Keratinocyte (primary cell): ENCODE measurements at regions not wholly inside any gene's neighbourhood (a gene's known extent, or its start where the extent isn't known, plus 50 kb on each side); places are given as distances from the start of the nearest gene placed in this dataset.
A peak's percentile ranks its signal among the peaks of the same experiment; 100 is the strongest.

Source experiments
- DNase-seq: peaks from one replicate; pipeline ENCODE4 v3.0.0-alpha.2; 2011; ENCODE audit warnings: low read depth, missing footprints, low spot score
- FAIRE-seq: peaks from 2 replicates; lab custom pipeline; 2011; peaks lifted over from hg19 to GRCh38; lab: Jason Lieb, UNC
- H2AFZ ChIP-seq: 2 replicates; pipeline ENCODE4 v1.6.0; 2012; ENCODE audit warnings: low read length, control low read depth, inconsistent platforms; ENCODE audit not compliant: control insufficient read depth
- H3K27ac ChIP-seq: 2 replicates; pipeline ENCODE4 v1.5.1; 2011; ENCODE audit warnings: low read length; ENCODE audit not compliant: control insufficient read depth, insufficient read depth
- H3K27me3 ChIP-seq: 3 replicates; pipeline ENCODE4 v1.6.0; 2011; ENCODE audit warnings: low read length; ENCODE audit not compliant: control insufficient read depth, insufficient read depth; ENCODE audit errors: extremely low read depth
- H3K36me3 ChIP-seq, 2 experiments: 2 replicates in 1 of 2; 3 replicates in 1 of 2; pipeline ENCODE4 v1.5.1; 2011; ENCODE audit warnings: low read length in 2 of 2, mild to moderate bottlenecking in 1 of 2; ENCODE audit not compliant: control insufficient read depth in 2 of 2, insufficient read depth in 2 of 2; ENCODE audit errors: extremely low read depth in 1 of 2
- H3K4me1 ChIP-seq: 3 replicates; pipeline ENCODE4 v1.5.1; 2011; ENCODE audit warnings: low read length; ENCODE audit not compliant: control insufficient read depth, insufficient read depth; ENCODE audit errors: extremely low read depth
- H3K4me2 ChIP-seq: 3 replicates; pipeline ENCODE4 v1.6.0; 2011; ENCODE audit warnings: low read depth, low read length; ENCODE audit not compliant: control insufficient read depth, insufficient read depth; ENCODE audit errors: extremely low read depth
- H3K4me3 ChIP-seq, 3 experiments: fragments of 200-600 bp in 1 of 3; sonication (generic) in 1 of 3; 2 replicates in 2 of 3; 3 replicates in 1 of 3; pipeline ENCODE4 v1.5.1; 2011 to 2016; ENCODE audit warnings: low read length in 3 of 3, mild to moderate bottlenecking in 3 of 3, control low read depth in 2 of 3, inconsistent platforms in 1 of 3, low read depth in 1 of 3, mixed read lengths in 1 of 3, mixed run types in 1 of 3, moderate library complexity in 1 of 3; ENCODE audit not compliant: control insufficient read depth in 2 of 3, insufficient read depth in 2 of 3; ENCODE audit errors: extremely low read depth in 1 of 3
- H3K79me2 ChIP-seq: 2 replicates; pipeline ENCODE4 v1.6.0; 2012; ENCODE audit warnings: low read length; ENCODE audit not compliant: control insufficient read depth, insufficient read depth
- H3K9ac ChIP-seq: 3 replicates; pipeline ENCODE4 v1.6.0; 2011; ENCODE audit warnings: low read length; ENCODE audit not compliant: control insufficient read depth, insufficient read depth; ENCODE audit errors: extremely low read depth
- H3K9me1 ChIP-seq: 3 replicates; pipeline ENCODE4 v1.6.0; 2011; ENCODE audit warnings: low read length; ENCODE audit not compliant: control insufficient read depth, insufficient read depth; ENCODE audit errors: extremely low read depth
- H3K9me3 ChIP-seq: 2 replicates; pipeline ENCODE4 v1.5.1; 2012; ENCODE audit warnings: low read depth, low read length; ENCODE audit not compliant: control insufficient read depth
- H4K20me1 ChIP-seq: 3 replicates; pipeline ENCODE4 v1.6.0; 2011; ENCODE audit warnings: low read length; ENCODE audit not compliant: control insufficient read depth, insufficient read depth; ENCODE audit errors: extremely low read depth
- EZH2 ChIP-seq: IDR thresholded peaks from one replicate; pipeline ENCODE4 v1.6.1; 2012; ENCODE audit warnings: inconsistent platforms, mild to moderate bottlenecking, low read length, moderate library complexity
- dilution Hi-C: fragments of 300-500 bp; cut with MboI; formaldehyde crosslinking; loops from one replicate; pipeline ENCODE4 v1.7.0; 2020; ENCODE audit warnings: low sequenced_read_pairs; ENCODE audit not compliant: extremely low pct_ligation_motif_present
- TF ChIP-seq, protein P1 (sequence below), 3 experiments: IDR thresholded peaks in 1 of 3; conservative IDR thresholded peaks in 1 of 3; optimal IDR thresholded peaks in 1 of 3; 2 replicates in 2 of 3; 3 replicates in 1 of 3; pipeline versions ENCODE3 to v1.5.1; 2011; ENCODE audit warnings: low read length in 3 of 3, mild to moderate bottlenecking in 3 of 3, moderate library complexity in 2 of 3, control low read depth in 1 of 3, inconsistent platforms in 1 of 3; ENCODE audit not compliant: insufficient read depth in 2 of 3; ENCODE audit errors: extremely low read depth in 1 of 3

DNA sequence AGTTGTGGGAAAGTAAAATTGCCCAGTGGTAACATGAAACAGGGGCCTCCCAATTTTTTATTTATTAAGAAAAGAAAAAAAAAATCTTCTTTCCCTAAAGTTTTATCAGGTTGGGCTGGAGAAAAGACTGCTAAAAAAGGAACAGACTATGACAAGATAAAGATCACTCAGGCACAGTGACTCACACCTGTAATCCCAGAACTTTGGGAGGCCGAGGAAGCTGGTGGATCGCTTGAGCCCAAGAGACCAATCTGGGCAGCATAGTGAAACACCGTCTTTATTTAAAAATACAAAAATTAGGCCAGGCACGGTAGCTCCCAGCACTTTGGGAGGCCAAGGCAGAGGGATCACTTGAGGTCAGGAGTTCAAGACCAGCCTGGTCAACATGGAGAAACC is 312.5 kb downstream of the CETN3 start:
- H4K20me1 ChIP-seq: no peaks in the 10 kb centered on the region
- no peaks in the 10 kb centered on the region for H3K27me3 ChIP-seq
- H3K9ac ChIP-seq: no peak overlapping the region
- H3K79me2 ChIP-seq: no peaks in the 10 kb centered on the region
- H3K9me1 ChIP-seq: no peaks in the 10 kb centered on the region
- H3K27ac ChIP-seq: no peak overlapping the region
- H3K36me3 ChIP-seq: no peaks in the 10 kb centered on the region
- FAIRE-seq: no peak
- no peak for DNase-seq
- H3K4me2 ChIP-seq: no peak overlapping the region
- TF ChIP-seq, protein P1, sequence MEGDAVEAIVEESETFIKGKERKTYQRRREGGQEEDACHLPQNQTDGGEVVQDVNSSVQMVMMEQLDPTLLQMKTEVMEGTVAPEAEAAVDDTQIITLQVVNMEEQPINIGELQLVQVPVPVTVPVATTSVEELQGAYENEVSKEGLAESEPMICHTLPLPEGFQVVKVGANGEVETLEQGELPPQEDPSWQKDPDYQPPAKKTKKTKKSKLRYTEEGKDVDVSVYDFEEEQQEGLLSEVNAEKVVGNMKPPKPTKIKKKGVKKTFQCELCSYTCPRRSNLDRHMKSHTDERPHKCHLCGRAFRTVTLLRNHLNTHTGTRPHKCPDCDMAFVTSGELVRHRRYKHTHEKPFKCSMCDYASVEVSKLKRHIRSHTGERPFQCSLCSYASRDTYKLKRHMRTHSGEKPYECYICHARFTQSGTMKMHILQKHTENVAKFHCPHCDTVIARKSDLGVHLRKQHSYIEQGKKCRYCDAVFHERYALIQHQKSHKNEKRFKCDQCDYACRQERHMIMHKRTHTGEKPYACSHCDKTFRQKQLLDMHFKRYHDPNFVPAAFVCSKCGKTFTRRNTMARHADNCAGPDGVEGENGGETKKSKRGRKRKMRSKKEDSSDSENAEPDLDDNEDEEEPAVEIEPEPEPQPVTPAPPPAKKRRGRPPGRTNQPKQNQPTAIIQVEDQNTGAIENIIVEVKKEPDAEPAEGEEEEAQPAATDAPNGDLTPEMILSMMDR (optimal IDR thresholded peaks at IDR 0.05 in 1 of 3, IDR thresholded peaks at IDR 0.05 in 1 of 3, conservative IDR thresholded peaks at IDR 0.05 in 1 of 3; ENCODE audit: extremely low read depth in 1 of 3, insufficient read depth in 2 of 3, low read length in 3 of 3): no peak
- TF ChIP-seq EZH2: no peak
- no peak overlapping the region for H2AFZ ChIP-seq
- dilution Hi-C loops: no loop called here
- peaks cover 24% of the 10 kb centered on the region for H3K4me1 ChIP-seq
- no peak overlapping the region for H3K4me3 ChIP-seq
- no peaks in the 10 kb centered on the region for H3K9me3 ChIP-seq

DNA sequence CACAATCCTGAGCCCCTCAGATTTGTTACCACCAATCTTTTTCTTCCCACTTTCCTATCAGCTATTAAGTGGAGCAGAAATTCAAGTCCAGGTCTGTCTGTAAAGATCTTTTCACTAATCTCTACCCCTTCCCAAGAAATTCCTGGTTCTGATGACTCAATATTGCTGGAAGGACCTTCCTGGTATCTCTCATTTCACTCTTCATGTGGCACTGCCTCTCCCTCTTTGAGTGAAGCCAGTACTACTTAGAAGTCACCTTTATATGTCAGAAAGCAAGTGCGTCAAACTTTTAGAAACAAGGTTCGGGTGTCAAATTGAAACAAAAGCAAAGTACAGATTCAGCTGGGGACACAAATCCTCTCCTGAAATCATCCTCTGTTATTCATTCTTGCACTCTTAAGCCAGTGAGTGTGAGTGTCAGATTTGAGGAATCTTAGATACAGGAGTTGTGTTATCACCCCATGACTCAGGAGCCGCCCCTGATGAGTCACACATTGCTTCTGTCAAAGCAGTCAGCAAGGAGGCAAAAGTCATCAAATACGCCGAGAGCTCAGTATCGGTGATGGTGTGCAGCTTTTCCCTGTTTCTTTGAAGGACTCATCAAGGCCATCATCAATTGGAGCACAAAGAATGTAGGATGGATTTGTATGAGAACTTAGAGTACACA is 313.0 kb downstream of the CETN3 start:
- Histone ChIP-seq H3K9me1 (no peaks in the 10 kb centered on the region), H3K36me3 (no peaks in the 10 kb centered on the region), H3K9me3 (no peaks in the 10 kb centered on the region), H3K4me1 (peaks cover 24% of the 10 kb centered on the region), H3K27me3 (no peaks in the 10 kb centered on the region), H4K20me1 (no peaks in the 10 kb centered on the region), H3K4me2 (peak overlapping the region; percentile 49), H3K9ac (no peak overlapping the region), H3K79me2 (no peaks in the 10 kb centered on the region), H3K27ac (peak overlapping the region; percentile 50), H3K4me3 (no peak overlapping the region), H2AFZ (no peak overlapping the region)
- FAIRE-seq (peak; percentile 75), DNase-seq (peak; percentile 79)
- dilution Hi-C loops: no loop called here
- TF ChIP-seq, protein P1 (optimal IDR thresholded peaks at IDR 0.05 in 1 of 3, IDR thresholded peaks at IDR 0.05 in 1 of 3, conservative IDR thresholded peaks at IDR 0.05 in 1 of 3; ENCODE audit: extremely low read depth in 1 of 3, insufficient read depth in 2 of 3, low read length in 3 of 3): no peak
- TF ChIP-seq EZH2: no peak
